ENCODE measurements at regions not wholly inside any gene's neighbourhood (a gene's known extent, or its start where the extent isn't known, plus 50 kb on each side); places are given as distances from the start of the nearest gene placed in this dataset.
"Not testable (repeated sequence)": the region's sequence is repeated elsewhere in the genome, so short reads cannot be mapped to it uniquely, and the experiment has no call there.

GRCh38 chr4:134645778-134646177 lies 444.2 kb upstream of the PABPC4L start:
- Mint-ChIP-seq H3K4me1 (no peaks in the 10 kb centered on the region), H3K9me3 (peaks cover 4% of the 10 kb centered on the region), H3K27me3 (no peaks in the 10 kb centered on the region), H3K36me3 (ENCODE audit: low read depth) (no peaks in the 10 kb centered on the region), H3K27ac (no peak overlapping the region), H3K4me3 (no peak overlapping the region)
- POLR2A ChIA-PET, result no interaction called here
- DNase-seq, result no peak
- CTCF ChIA-PET, result no interaction called here

- Mint-ChIP-seq H3K27ac (no peak overlapping the region), H3K4me1 (no peaks in the 10 kb centered on the region), H3K4me3 (no peak overlapping the region), H3K36me3 (ENCODE audit: low read depth) (no peaks in the 10 kb centered on the region), H3K9me3 (no peaks in the 10 kb centered on the region), H3K27me3 (no peaks in the 10 kb centered on the region)
- POLR2A ChIA-PET, result no interaction called here
- no peak for DNase-seq
- CTCF ChIA-PET, result no interaction called here
Measured at GRCh38 chr4:134636338-134637051, 434.9 kb upstream of the PABPC4L start.

- Mint-ChIP-seq H3K9me3 (no peaks in the 10 kb centered on the region), H3K4me3 (no peak overlapping the region), H3K36me3 (ENCODE audit: low read depth) (no peaks in the 10 kb centered on the region), H3K4me1 (no peaks in the 10 kb centered on the region), H3K27ac (no peak overlapping the region), H3K27me3 (no peaks in the 10 kb centered on the region)
- no peak for DNase-seq
- ChIA-PET CTCF (no interaction called here), POLR2A (no interaction called here)
Measured at GRCh38 chr4:134634301-134634700, 432.7 kb upstream of the PABPC4L start.

GRCh38 chr4:134632056-134632455 lies 430.5 kb upstream of the PABPC4L start:
- no peak for DNase-seq
- Mint-ChIP-seq H3K27me3 (no peaks in the 10 kb centered on the region), H3K4me3 (no peak overlapping the region), H3K4me1 (no peaks in the 10 kb centered on the region), H3K9me3 (no peaks in the 10 kb centered on the region), H3K36me3 (ENCODE audit: low read depth) (no peaks in the 10 kb centered on the region), H3K27ac (no peak overlapping the region)
- ChIA-PET POLR2A (no interaction called here), CTCF (no interaction called here)

GRCh38 chr4:134628066-134628465 lies 426.5 kb upstream of the PABPC4L start:
- Mint-ChIP-seq H3K4me3 (no peak overlapping the region), H3K9me3 (no peaks in the 10 kb centered on the region), H3K4me1 (no peaks in the 10 kb centered on the region), H3K27ac (no peak overlapping the region), H3K36me3 (ENCODE audit: low read depth) (no peaks in the 10 kb centered on the region), H3K27me3 (no peaks in the 10 kb centered on the region)
- DNase-seq, result no peak
- CTCF ChIA-PET, result no interaction called here
- POLR2A ChIA-PET, result no interaction called here

- CTCF ChIA-PET, result no interaction called here
- no peak for DNase-seq
- H3K9me3 Mint-ChIP-seq, result no peaks in the 10 kb centered on the region
- H3K27ac Mint-ChIP-seq, result no peak overlapping the region
- no peaks in the 10 kb centered on the region for H3K4me1 Mint-ChIP-seq
- H3K27me3 Mint-ChIP-seq, result no peaks in the 10 kb centered on the region
- no peak overlapping the region for H3K4me3 Mint-ChIP-seq
- H3K36me3 Mint-ChIP-seq (ENCODE audit: low read depth), result no peaks in the 10 kb centered on the region
- POLR2A ChIA-PET, result no interaction called here
Measured at GRCh38 chr4:134627366-134627765, 425.8 kb upstream of the PABPC4L start.

- POLR2A ChIA-PET, result no interaction called here
- DNase-seq, result no peak
- H3K4me1 Mint-ChIP-seq, result no peaks in the 10 kb centered on the region
- no peak overlapping the region for H3K4me3 Mint-ChIP-seq
- no peaks in the 10 kb centered on the region for H3K9me3 Mint-ChIP-seq
- CTCF ChIA-PET, result no interaction called here
- H3K36me3 Mint-ChIP-seq (ENCODE audit: low read depth), result no peaks in the 10 kb centered on the region
- no peak overlapping the region for H3K27ac Mint-ChIP-seq
- no peaks in the 10 kb centered on the region for H3K27me3 Mint-ChIP-seq
Measured at GRCh38 chr4:134624365-134624764, 422.8 kb upstream of the PABPC4L start.

- H3K4me1 Mint-ChIP-seq; H3K36me3 Mint-ChIP-seq (ENCODE audit: low read depth); POLR2A ChIA-PET; CTCF ChIA-PET; H3K4me3 Mint-ChIP-seq; H3K27me3 Mint-ChIP-seq; H3K27ac Mint-ChIP-seq; H3K9me3 Mint-ChIP-seq; DNase-seq: not testable (repeated sequence)
Measured at GRCh38 chr4:134622626-134623575, 421.3 kb upstream of the PABPC4L start.

- ChIA-PET CTCF (no interaction called here), POLR2A (no interaction called here)
- Mint-ChIP-seq H3K36me3 (ENCODE audit: low read depth) (no peaks in the 10 kb centered on the region), H3K27ac (no peak overlapping the region), H3K4me3 (no peak overlapping the region), H3K4me1 (no peaks in the 10 kb centered on the region), H3K9me3 (no peaks in the 10 kb centered on the region), H3K27me3 (no peaks in the 10 kb centered on the region)
- no peak for DNase-seq
Measured at GRCh38 chr4:134622199-134622598, 420.6 kb upstream of the PABPC4L start.

GRCh38 chr4:134621715-134622114 lies 420.1 kb upstream of the PABPC4L start:
- POLR2A ChIA-PET; H3K4me1 Mint-ChIP-seq; H3K27me3 Mint-ChIP-seq; DNase-seq; H3K9me3 Mint-ChIP-seq; CTCF ChIA-PET; H3K36me3 Mint-ChIP-seq (ENCODE audit: low read depth); H3K4me3 Mint-ChIP-seq; H3K27ac Mint-ChIP-seq: not testable (repeated sequence)

GRCh38 chr4:134610956-134611355 lies 409.4 kb upstream of the PABPC4L start:
- Mint-ChIP-seq H3K27ac (no peak overlapping the region), H3K4me1 (no peaks in the 10 kb centered on the region), H3K4me3 (no peak overlapping the region), H3K27me3 (no peaks in the 10 kb centered on the region), H3K36me3 (ENCODE audit: low read depth) (no peaks in the 10 kb centered on the region), H3K9me3 (no peaks in the 10 kb centered on the region)
- CTCF ChIA-PET, result no interaction called here
- POLR2A ChIA-PET, result no interaction called here
- no peak for DNase-seq

- Mint-ChIP-seq H3K27me3 (no peaks in the 10 kb centered on the region), H3K9me3 (no peaks in the 10 kb centered on the region), H3K36me3 (ENCODE audit: low read depth) (no peaks in the 10 kb centered on the region), H3K4me1 (no peaks in the 10 kb centered on the region), H3K4me3 (no peak overlapping the region), H3K27ac (no peak overlapping the region)
- DNase-seq, result no peak
- ChIA-PET POLR2A (no interaction called here), CTCF (interaction anchor here (0.7 kb wide), 1 partner anchor 1374 kb away, joined by 3 read pairs; no protein-coding TSS in a partner anchor)
Measured at GRCh38 chr4:134610172-134610571, 408.6 kb upstream of the PABPC4L start.

GRCh38 chr4:134601706-134602105 lies 400.1 kb upstream of the PABPC4L start:
- DNase-seq, result no peak
- Mint-ChIP-seq H3K9me3 (no peaks in the 10 kb centered on the region), H3K4me3 (no peak overlapping the region), H3K4me1 (no peaks in the 10 kb centered on the region), H3K36me3 (ENCODE audit: low read depth) (no peaks in the 10 kb centered on the region), H3K27me3 (no peaks in the 10 kb centered on the region), H3K27ac (no peak overlapping the region)
- POLR2A ChIA-PET, result no interaction called here
- CTCF ChIA-PET, result no interaction called here

- no peaks in the 10 kb centered on the region for H3K9me3 Mint-ChIP-seq
- ChIA-PET POLR2A (no interaction called here), CTCF (no interaction called here)
- H3K4me3 Mint-ChIP-seq, result no peak overlapping the region
- no peaks in the 10 kb centered on the region for H3K36me3 Mint-ChIP-seq (ENCODE audit: low read depth)
- H3K27me3 Mint-ChIP-seq, result no peaks in the 10 kb centered on the region
- no peak for DNase-seq
- no peak overlapping the region for H3K27ac Mint-ChIP-seq
- no peaks in the 10 kb centered on the region for H3K4me1 Mint-ChIP-seq
Measured at GRCh38 chr4:134591326-134591725, 389.7 kb upstream of the PABPC4L start.

All from activated CD4-positive, alpha-beta T cell treated with anti-CD3 and anti-CD28 coated beads, Interleukin-2, amount 10 ng/mL, durations not matched to agents 7 days and 5 days (primary cell).